Lower lobe of right lung (tissue), 2 donors: ENCODE measurements at regions not wholly inside any gene's neighbourhood (a gene's known extent, or its start where the extent isn't known, plus 50 kb on each side); places are given as distances from the start of the nearest gene placed in this dataset.

Source experiments
- ATAC-seq, 2 donors: fragments of 200-7000 bp; cut with Tn5 transposase; one replicate each; pipeline ENCODE4 v1.9.1; 2020 to 2022; ENCODE audit warnings: mild to moderate bottlenecking in 2 of 2, moderate library complexity in 2 of 2
- DNase-seq: peaks from one replicate; pipeline ENCODE4 v3.0.0-alpha.2; 2020
- H3K27ac ChIP-seq: fragments of 200-600 bp; one replicate; pipeline ENCODE4 v1.8.0; 2022
- H3K27me3 ChIP-seq: fragments of 200-600 bp; one replicate; pipeline ENCODE4 v1.8.0; 2022; ENCODE audit warnings: low read depth
- H3K36me3 ChIP-seq: fragments of 200-600 bp; one replicate; pipeline ENCODE4 v1.8.0; 2022; ENCODE audit warnings: mild to moderate bottlenecking
- H3K4me1 ChIP-seq: fragments of 200-600 bp; one replicate; pipeline ENCODE4 v1.8.0; 2022
- H3K4me3 ChIP-seq: fragments of 200-600 bp; one replicate; pipeline ENCODE4 v1.8.0; 2022; ENCODE audit warnings: mild to moderate bottlenecking
- H3K9me3 ChIP-seq: fragments of 200-600 bp; one replicate; pipeline ENCODE4 v1.8.0; 2022
- intact Hi-C: fragments of 100-400 bp; cut with DNase I; formaldehyde crosslinking; loops from one replicate; pipeline ENCODE4 v1.11.0; 2022
- TF ChIP-seq, protein P1 (sequence below): fragments of 200-600 bp; IDR thresholded peaks from one replicate; pipeline ENCODE4 v1.8.0; 2022; ENCODE audit warnings: antibody characterized with exemption, mild to moderate bottlenecking
- donor health status: DM: no; HTN: yes; CAD: no; lungs with severe emphysema.

DNA sequence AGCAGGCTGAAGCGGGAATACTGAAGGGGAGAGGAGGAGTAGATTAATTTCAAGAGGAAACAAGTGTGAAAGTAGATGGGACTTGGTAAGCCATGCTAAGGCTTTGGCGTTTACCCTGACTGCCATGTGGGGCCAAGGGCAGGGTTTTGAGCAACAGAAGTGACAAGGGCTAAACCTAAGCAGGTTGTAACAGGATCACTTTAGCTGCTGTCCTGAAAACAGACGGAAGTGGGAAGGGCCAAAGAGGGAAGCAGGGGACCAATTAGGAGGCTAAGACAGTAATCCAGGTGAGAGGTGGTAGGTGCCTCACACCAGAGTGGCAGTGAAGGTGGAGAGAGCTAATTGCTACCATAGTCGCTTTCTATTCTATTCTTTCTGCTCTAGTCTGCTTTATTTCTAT lies 166.5 kb downstream of the PJA1 start:
- Histone ChIP-seq H3K36me3 (no peaks in the 10 kb centered on the region), H3K9me3 (no peaks in the 10 kb centered on the region), H3K27ac (no peak overlapping the region), H3K27me3 (no peaks in the 10 kb centered on the region), H3K4me1 (peaks cover 11% of the 10 kb centered on the region), H3K4me3 (no peak overlapping the region)
- DNase-seq (no peak), ATAC-seq (no peak)
- TF ChIP-seq, protein P1, sequence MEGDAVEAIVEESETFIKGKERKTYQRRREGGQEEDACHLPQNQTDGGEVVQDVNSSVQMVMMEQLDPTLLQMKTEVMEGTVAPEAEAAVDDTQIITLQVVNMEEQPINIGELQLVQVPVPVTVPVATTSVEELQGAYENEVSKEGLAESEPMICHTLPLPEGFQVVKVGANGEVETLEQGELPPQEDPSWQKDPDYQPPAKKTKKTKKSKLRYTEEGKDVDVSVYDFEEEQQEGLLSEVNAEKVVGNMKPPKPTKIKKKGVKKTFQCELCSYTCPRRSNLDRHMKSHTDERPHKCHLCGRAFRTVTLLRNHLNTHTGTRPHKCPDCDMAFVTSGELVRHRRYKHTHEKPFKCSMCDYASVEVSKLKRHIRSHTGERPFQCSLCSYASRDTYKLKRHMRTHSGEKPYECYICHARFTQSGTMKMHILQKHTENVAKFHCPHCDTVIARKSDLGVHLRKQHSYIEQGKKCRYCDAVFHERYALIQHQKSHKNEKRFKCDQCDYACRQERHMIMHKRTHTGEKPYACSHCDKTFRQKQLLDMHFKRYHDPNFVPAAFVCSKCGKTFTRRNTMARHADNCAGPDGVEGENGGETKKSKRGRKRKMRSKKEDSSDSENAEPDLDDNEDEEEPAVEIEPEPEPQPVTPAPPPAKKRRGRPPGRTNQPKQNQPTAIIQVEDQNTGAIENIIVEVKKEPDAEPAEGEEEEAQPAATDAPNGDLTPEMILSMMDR, result no peak
- intact Hi-C loops, result no loop called here

DNA sequence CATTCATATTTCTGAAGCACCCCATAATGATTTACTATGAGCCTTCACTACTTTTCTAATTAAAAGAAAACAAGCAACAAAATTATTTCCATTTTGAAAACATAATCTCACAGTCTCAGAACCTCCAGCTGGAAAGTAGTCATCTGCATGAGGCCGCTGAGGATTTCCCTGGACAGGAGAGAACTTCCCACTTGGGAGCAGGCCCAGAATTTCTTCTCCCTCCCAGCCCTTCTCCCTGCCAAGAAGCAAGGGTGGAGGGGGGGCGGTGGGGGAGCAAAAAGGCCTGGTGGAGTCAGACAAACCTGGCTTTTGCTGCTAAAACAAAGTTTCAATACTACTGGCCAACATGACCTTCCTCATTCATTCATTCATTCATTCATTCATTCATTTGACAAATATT lies 167.3 kb downstream of the PJA1 start:
- H3K27ac ChIP-seq, result no peak overlapping the region
- DNase-seq, result no peak
- intact Hi-C loops, result no loop called here
- peak in 1 of 2 donors; percentile 45 for ATAC-seq
- H3K4me3 ChIP-seq, result no peak overlapping the region
- TF ChIP-seq, protein P1, result no peak
- H3K9me3 ChIP-seq, result no peaks in the 10 kb centered on the region
- H3K4me1 ChIP-seq, result peaks cover 11% of the 10 kb centered on the region
- H3K27me3 ChIP-seq, result no peaks in the 10 kb centered on the region
- no peaks in the 10 kb centered on the region for H3K36me3 ChIP-seq

DNA sequence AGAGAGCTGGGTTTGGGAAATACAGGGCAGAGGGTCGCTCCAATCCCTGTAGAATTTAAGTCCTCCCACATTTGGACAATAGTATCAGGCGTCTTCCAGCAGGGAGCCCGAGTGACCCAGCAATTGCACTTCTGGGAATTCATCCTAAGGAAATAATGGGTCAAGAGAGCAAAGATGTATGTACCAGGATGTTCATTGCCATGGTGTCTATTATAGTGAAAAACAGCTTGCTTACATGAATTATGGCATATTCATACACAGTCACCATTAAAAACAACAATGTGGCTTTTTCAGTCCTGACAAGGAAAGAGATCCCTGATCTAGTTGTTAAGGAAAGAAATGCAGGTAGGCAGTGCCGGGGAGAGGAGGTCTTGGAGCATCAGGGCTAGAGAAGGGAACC lies 167.7 kb downstream of the PJA1 start:
- H3K4me1 ChIP-seq, result peaks cover 11% of the 10 kb centered on the region
- ATAC-seq (no peak), DNase-seq (no peak)
- H3K9me3 ChIP-seq, result no peaks in the 10 kb centered on the region
- no peak overlapping the region for H3K4me3 ChIP-seq
- no peaks in the 10 kb centered on the region for H3K27me3 ChIP-seq
- H3K36me3 ChIP-seq, result no peaks in the 10 kb centered on the region
- TF ChIP-seq, protein P1, result no peak
- intact Hi-C loops, result no loop called here
- H3K27ac ChIP-seq, result no peak overlapping the region

DNA sequence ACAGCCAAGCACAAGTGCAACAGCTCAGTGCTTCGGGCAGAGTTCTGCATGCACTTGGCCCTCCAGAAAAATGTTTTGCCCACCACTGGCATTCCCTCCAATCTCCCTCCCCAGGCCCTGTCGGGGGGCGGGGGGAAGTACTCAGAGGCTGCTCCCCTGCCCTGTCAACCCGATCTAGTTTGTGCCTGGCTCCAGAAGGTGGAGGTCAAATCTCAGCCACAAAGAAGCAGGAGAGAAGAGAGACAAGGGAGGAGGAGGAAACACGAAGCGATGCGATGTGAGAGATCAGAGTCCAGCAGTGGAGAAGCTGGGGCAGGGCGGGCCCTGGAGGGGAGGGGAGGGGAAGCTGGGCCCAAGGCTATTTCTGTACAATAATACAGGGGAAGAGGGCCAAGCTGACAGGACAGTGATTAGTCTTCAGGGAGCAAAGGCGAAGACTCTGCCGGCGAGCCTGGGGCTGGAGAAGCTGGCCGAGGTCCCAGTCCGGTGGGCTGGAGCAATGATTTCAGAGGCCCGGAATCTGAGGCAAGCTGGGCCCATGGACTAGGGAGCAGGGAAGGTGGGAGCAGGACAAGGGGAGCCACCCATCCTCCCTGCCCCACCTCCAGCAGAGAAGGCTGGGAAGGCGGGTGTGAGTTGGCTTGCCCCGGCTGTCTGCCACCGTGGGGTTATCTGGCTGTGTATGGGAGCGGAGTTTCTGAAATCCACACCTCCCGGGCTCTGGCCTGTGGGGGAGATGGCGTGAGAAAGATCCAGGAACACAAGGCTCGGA lies 167.1 kb downstream of the EFNB1 start:
- DNase-seq (no peak), ATAC-seq (peak; percentile 32 to 68)
- H3K27ac ChIP-seq, result peak overlapping the region; percentile 49
- peaks cover 11% of the 10 kb centered on the region for H3K4me1 ChIP-seq
- intact Hi-C loops, result no loop called here
- H3K27me3 ChIP-seq, result no peaks in the 10 kb centered on the region
- TF ChIP-seq, protein P1, result no peak
- no peaks in the 10 kb centered on the region for H3K36me3 ChIP-seq
- H3K9me3 ChIP-seq, result no peaks in the 10 kb centered on the region
- H3K4me3 ChIP-seq, result no peak overlapping the region

DNA sequence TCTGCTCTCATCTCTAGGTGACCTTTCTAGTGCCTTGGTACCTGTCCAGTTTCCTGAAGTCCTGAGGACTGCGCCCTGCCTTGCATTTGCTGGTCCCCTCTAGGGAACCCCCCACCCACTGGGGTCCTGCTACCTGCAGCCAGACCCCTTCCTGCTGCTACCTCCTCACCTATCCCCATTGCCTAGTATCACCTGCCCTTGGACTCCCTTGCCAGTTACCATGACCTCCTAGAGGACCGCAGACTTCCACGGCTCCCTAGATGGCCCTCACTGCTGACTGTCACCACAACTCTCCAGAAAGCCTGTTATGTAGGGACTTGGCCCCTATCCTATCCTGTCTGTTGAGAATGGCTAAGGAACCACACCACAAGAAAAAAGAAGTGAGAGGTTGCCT lies 166.6 kb downstream of the EFNB1 start:
- H3K36me3 ChIP-seq, result no peaks in the 10 kb centered on the region
- H3K4me3 ChIP-seq, result no peak overlapping the region
- intact Hi-C loops, result no loop called here
- ATAC-seq (no peak), DNase-seq (no peak)
- H3K27ac ChIP-seq, result peak overlapping the region; percentile 49
- H3K9me3 ChIP-seq, result no peaks in the 10 kb centered on the region
- peaks cover 13% of the 10 kb centered on the region for H3K4me1 ChIP-seq
- TF ChIP-seq, protein P1, result no peak
- H3K27me3 ChIP-seq, result no peaks in the 10 kb centered on the region
